NOMO-1 treated with dmso at 0.1 percent for 144 hours (cell line): ENCODE measurements at regions not wholly inside any gene's neighbourhood (a gene's known extent, or its start where the extent isn't known, plus 50 kb on each side); places are given as distances from the start of the nearest gene placed in this dataset.
"Not testable (repeated sequence)": the region's sequence is repeated elsewhere in the genome, so short reads cannot be mapped to it uniquely, and the experiment has no call there.

Experiments used
- DNase-seq: peaks from one replicate; lab custom pipeline; 2025; ENCODE audit not compliant: unreplicated experiment; lab: John Stamatoyannopoulos, UW

DNA sequence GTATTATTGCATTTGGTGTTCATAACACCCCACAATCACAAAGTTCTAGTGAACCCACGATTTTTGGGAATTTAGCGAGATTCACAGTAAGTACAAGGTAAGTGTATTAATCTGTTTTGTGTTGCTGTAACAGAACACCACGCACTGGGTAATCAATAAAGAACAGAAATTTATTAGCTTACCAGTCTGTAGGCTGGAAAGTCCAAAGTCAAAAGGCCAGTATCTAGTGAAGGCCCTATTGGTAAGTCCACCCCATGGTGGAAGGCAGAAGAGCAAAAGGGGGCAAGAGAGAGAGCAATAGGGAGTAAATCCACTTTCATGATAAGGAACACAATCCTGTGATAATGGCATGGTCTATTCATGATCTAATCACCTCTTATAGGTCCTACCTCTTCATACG, 190.3 kb upstream of the KCNMB2 start:
- no peak for DNase-seq

DNA sequence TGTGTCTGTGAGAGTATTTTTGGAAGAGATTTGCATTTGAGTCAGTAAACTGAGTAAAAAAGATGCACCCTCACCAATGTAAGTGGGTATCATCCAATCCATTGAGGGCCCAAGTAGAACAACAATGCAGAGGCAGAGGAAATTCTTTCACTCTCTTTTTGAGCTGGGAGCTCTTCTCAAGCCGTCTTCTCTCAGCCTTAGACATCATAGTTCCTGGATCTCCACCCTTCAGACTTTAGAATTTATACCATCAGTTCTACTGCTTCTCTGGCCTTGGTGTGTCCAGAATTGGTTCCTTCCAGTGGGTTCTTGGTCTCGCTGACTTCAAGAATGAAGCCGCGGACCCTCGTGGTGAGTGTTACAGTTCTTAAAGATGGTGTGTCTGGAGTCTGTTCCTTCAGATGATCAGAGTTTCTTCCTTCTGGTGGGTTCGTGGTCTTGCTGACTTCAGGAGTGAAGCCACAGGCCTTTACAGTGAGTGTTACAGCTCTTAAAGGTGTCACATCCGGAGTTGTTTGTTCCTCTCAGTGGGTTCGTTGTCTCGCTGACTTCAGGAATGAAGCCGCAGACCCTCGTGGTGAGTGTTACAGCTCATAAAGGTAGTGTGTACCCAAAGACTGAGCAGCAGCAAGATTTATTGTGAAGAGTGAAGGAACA, 187.5 kb upstream of the KCNMB2 start:
- not testable (repeated sequence) for DNase-seq

GRCh38 chr3:178349218-178349596, 187.0 kb upstream of the KCNMB2 start:
- DNase-seq, result not testable (repeated sequence)

DNA sequence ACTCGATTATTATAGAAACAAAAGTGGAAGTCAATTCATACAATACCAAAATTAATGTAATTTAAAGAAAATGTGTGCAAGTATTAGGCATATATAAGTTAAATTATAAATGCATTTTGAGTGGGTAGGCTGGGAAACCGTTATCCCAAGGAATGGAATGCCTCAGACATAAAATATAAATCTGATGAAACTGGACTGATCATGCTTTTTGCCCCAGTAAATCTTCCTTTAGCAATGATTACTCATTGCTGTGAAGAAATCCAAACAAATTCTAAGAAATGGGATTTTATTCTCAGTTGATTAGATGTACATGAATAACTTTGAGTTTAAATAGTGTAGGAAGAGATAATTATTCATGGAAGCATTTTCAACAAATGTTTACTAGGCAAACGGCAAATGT, 185.5 kb upstream of the KCNMB2 start:
- no peak for DNase-seq

DNA sequence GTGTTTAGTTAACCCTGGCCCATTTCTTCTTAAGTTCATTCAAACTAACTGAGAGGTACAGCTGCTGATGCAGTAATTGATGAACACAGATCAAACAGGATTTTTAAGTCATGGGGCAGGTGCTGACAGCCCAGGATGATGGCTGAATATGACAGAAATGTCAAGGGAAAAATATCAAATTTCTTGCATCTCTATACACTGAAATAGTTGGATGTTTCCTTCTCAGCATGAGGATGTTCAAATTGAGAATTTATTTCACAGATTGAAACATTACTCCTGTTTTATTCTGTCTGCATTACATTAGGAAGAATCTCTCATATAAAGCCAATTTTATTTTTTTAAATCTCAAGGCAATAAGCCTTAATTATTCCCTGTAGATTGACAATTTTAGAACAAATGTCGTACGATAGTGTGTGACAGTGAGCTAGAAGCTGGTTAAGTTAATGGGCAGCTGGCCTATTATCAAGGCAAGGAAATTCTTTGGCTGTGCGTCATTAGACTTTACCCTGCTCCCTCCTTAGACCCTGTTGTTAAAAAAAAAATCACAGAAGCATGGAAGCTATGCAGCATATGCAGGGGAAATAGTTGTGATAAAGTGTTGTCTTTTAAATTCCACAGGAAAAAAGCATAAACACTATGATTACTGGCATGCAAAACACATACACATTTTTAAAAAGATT, 183.8 kb upstream of the KCNMB2 start:
- no peak for DNase-seq

DNA sequence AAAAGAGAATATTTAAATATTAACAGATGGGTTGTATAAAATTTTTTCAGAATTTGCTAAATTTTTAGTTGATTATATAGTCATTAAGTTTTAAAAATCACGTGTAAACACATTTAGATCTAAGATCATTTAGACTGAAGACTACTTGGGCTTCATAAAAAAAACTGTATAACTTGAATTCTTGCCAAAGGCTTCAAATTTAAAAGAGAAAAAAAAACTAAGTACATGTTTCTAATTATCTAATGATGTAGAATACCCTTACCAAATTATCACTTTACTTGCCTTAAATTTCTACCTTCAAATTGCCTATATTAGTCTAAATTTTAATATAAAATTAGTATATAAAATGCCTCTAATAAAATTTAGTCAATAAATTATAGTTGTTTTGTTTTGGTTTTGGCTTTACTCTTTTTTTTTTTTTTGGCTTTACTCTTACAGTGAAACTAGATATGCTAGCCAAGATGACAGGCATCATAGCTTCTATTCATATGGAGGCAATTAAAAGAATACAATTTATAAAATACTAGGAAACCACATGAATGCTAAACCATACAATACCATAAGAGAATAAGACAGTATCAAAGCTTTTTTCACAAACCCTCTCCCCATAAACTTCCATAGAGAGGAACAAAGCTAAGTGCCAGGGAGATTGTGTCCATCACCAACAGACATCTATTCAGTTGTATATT, 183.1 kb upstream of the KCNMB2 start:
- DNase-seq, result no peak

- no peak for DNase-seq
Observed at GRCh38 chr3:178359728-178360127, 176.5 kb upstream of the KCNMB2 start.

DNA sequence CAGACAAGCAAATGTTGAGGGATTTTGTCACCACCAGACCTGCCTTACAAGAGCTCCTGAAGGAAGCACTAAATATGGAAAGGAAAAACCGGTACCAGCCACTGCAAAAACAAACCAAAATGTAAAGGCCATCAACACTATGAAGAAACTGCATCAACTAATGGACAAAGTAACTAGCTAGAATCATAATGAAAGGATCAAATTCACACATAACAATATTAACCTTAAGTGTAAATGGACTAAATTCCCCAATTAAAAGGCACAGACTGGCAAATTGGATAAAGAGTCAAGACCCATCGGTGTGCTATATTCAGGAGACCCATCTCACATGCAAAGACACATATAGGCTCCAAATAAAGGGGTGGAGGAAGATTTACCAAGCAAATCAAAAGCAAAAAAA, 173.2 kb upstream of the KCNMB2 start:
- DNase-seq, result not testable (repeated sequence)

DNA sequence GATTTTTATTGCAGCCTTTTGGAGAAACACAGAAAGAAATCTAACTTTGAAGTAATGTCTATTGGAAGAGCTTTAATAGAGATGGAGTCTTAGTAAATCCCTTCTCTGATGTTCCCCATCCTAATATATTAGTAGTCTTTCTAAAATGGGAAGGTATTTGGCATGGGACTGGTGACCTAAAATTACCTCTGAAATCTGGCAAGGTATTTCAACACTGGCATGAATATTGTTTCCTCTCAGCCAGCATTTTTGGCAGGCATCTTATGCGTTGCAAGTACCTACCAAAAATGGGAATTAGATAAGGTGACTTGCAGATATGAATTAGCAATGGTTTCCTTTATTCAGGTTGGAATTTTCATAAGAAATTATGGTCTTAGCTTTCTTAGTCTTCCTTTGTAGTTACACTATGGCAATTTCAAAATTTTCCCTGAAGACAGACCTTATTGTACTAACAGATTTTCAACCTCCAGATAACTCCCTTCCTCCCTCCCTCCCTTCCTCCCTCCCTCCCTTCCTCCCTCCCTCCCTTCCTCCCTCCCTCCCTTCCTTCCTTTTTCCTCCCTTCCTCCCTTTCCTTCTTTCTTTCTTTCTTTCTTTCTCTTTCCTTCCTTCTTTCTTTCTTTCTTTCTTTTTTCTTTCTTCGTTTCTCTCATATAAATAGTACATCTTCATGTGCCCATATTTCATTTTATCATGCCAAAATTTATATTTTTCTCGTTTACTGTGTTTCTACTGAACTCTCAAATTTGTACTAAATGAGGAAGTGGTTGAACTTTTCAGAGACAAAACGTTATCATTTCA, 168.2 kb upstream of the KCNMB2 start:
- DNase-seq, result no peak

DNA sequence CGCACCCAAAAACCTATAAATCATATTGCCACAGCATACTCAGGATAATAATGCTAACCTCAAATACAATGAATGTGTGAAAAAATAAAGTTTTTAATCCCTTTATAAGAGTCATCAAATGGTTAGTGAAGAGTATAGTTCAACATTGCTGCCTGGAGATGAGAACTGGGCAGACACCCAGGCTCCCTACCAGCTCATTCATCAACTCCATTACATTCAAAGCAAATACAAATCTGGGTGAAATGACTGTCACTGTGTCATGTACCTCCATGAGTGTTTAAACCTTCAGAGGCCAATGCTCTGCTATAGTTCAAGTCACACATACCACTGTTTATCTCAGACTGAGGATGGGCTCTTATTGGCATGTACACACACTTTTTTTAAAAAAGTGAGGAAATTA, 167.2 kb upstream of the KCNMB2 start:
- no peak for DNase-seq

GRCh38 chr3:178369811-178370210, 166.4 kb upstream of the KCNMB2 start:
- DNase-seq, result no peak

DNA sequence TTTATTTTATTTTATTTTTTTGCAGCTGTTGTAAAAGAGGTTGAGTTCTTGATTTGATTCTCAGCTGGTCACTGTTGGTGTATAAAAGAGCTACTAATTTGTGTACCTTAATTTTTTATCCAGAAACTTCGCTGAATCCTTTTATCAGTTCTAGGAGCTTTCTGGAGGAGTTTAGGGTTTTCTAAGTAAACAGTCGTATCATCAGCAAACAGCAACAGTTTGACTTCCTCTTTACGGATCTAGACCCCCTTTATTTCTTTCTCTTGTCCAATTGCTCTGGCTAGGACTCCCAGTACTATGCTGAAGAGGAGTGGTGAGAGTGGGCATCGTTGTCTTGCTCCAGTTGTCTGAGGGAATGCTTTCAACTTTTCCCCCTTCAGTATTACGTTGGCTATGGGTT, 165.8 kb upstream of the KCNMB2 start:
- DNase-seq, result no peak

- DNase-seq, result no peak
Observed at GRCh38 chr3:178381555-178381954, 154.7 kb upstream of the KCNMB2 start.

DNA sequence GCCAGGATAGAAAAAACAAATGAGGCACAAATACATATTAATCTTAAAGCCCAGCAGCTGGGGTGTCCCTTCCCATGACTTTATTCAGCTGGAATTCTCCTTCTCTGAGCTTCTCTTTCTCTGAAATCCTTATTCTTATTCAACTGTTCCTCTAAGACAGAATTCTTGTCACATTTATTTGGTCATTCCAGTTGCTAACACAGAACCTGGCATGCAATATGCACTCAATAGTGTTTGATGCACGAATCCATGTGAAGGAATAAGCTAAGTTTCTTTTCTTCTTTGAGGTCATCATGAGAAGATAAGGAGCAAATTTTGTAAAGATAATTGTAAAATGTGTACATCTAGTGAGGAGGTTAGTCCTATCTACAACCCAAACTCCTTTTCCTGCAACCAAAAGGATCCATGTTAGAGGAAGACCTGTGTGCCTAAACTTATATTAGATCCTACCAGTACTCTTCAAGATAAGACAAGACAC, 154.2 kb upstream of the KCNMB2 start:
- no peak for DNase-seq

DNA sequence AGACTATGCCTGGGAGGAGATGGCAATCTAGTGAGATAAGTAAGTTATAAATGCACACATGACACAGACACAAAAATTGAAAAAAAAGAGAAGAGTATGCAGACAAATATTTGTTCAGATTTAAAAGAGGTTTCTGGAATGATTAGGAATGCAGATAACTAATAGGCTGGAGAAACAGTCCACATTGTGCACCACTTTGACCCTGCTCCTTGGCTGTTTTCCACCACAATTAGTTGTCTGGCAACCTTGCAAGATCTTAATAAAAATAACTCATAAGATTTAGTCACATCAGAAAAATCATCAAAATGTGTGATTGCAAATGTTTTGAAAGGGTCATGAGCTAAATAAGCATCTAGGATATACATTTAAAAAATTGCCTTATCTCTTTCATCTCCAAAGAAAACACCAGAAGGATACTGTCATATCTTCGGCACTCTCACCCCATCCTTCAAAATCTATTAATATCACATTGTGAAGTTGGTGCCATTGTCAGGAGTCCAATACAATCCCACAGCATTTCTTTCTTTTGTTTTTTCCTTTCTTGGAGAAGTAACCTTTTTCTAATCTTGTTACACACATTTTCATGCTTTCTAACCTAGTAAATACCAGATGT, 153.7 kb upstream of the KCNMB2 start:
- DNase-seq, result no peak

DNA sequence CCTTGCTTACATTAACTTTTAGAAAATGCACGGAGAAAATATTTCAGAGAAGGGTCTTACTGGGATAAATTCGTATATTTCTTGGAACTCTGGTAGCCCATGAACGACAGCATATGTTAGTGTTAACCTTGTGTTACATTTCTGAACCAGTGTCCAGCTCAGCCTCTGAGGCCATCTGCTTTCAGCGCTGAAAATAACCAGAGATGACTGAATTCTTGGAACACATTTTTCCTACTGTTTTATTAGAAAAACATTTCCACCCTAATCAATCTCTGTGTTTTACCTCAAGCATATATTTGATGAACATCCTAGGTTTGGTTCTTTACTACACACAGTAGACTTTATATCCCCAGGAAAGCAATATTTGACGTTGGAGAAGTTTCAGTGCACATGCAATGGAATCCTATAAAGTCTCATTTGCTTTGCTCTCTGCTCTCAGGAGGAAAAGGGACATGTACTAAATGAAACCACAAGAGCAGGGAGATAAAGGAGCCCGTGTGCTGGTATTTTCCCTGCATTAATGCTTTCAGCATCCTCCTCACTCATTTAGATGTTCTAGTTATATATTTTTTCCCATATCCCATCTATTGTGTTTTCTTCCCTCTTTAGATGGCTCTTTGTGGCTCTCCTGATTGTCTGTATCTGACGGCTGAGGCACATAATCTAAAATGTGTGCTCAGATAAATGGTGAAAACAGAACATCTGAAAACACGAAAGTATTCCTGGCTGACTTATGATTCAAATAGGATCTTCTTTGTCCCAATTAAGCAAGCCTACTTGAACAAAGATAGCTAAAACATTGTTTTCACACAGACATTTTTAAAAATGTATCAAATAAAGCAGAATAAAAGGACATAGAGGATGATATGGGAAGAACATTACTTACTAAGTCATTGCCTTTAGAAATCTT, 151.7 kb upstream of the KCNMB2 start:
- no peak for DNase-seq

DNA sequence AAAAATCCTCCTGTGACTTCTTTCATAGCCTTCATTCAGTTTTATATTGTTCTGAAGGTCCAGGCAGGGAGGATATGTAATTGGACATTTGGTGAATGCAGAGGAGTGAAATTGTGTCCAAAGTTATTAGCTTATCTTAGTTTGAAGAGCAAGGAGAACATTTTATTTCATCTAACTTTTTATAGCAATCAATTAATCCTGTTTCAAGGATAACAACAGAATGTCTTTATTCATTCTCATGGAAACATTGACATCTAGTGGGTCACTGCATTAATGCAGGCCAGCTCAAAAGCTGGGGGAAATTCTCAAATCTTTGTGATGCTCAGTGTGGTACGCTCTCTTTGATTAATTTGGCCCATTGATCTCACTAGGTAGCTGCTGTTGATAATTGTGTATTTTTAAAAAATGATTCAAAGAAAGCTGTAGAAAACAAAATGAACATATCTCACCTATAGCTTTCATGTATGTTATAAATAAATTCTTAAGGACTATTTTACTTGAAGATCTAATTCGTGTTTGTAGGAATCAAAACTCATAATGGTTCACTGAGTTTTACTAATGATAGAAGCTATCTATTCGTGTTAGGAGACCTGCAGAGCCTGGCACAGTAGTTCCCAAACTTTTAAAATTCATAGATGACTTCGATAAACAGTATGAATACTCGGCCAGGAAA, 150.8 kb upstream of the KCNMB2 start:
- DNase-seq, result no peak

DNA sequence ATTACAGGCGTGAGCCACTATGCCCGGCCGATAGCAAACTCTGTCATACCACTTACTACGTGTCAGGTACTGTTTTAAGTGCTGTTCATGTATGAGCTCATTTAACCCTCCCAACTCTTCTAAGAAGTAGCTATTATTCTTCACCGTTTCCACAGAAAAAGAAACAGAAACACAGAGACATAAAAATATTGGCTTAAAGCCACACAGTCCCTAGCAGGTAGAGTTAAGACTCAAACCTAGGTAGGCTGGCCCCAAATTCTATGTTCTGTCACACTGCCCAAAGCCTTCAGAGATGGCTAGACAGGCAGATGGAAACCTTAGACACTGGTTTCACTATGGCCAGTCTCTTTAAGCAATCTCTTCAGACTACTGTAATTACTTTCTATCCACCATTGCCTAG, 149.8 kb upstream of the KCNMB2 start:
- DNase-seq, result no peak

- DNase-seq, result no peak
Observed at GRCh38 chr3:178386880-178387279, 149.4 kb upstream of the KCNMB2 start.
